HUES6 (cell line): ENCODE measurements at regions not wholly inside any gene's neighbourhood (a gene's known extent, or its start where the extent isn't known, plus 50 kb on each side); places are given as distances from the start of the nearest gene placed in this dataset.

Experiments used
- H3K27ac ChIP-seq: 2 replicates; pipeline ENCODE4 v1.7.0; 2013; ENCODE audit warnings: low read depth, mild to moderate bottlenecking, low read length, inconsistent platforms
- H3K27me3 ChIP-seq: 2 replicates; pipeline ENCODE4 v1.6.1; 2013; ENCODE audit warnings: low read length; ENCODE audit not compliant: control insufficient read depth, insufficient read depth
- H3K36me3 ChIP-seq: 2 replicates; pipeline ENCODE4 v1.6.1; 2013; ENCODE audit warnings: low read length; ENCODE audit not compliant: control insufficient read depth, insufficient read depth
- H3K4me1 ChIP-seq: 2 replicates; pipeline ENCODE4 v1.6.1; 2013; ENCODE audit warnings: low read length; ENCODE audit not compliant: control insufficient read depth, insufficient read depth
- H3K4me3 ChIP-seq: 2 replicates; pipeline ENCODE4 v1.5.1; 2013; ENCODE audit warnings: low read depth, low read length
- H3K9ac ChIP-seq: one replicate; pipeline ENCODE4 v1.6.1; 2013; ENCODE audit warnings: mild to moderate bottlenecking, low read length
- H3K9me3 ChIP-seq: 2 replicates; pipeline ENCODE4 v1.6.1; 2013; ENCODE audit warnings: low read depth, low read length; ENCODE audit not compliant: control insufficient read depth, insufficient read depth

DNA sequence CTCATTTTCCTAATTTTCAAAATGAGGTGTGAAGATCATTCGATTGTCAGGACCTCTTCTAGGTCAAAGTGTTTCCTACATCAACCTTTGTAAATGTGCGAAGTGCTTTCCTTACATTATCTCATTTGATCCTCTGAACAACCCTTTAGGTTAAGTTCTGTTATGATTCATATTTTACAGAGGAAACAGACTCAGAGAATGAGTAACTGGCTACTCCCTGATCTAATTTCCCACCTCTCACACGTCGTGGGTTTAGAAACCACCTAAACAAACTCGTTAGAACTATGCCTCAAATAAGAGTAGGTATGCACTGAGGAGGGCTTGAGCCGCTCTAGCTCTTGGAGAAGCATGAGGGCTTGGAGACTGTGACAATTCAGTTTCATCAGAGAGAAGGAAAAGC lies 148.6 kb downstream of the CD47 start:
- Histone ChIP-seq H3K27me3 (no peaks in the 10 kb centered on the region), H3K36me3 (no peaks in the 10 kb centered on the region), H3K9me3 (no peaks in the 10 kb centered on the region), H3K9ac (no peak overlapping the region), H3K27ac (no peak overlapping the region), H3K4me1 (0 out of 2 replicates have a peak, but pooled peaks cover 3% of the 10 kb centered on the region), H3K4me3 (no peak overlapping the region)

GRCh38 chr3:107939691-107940442 lies 151.0 kb downstream of the CD47 start:
- Histone ChIP-seq H3K4me3 (no peak overlapping the region), H3K4me1 (no peaks in the 10 kb centered on the region), H3K27me3 (no peaks in the 10 kb centered on the region), H3K27ac (no peak overlapping the region), H3K9me3 (no peaks in the 10 kb centered on the region), H3K9ac (no peak overlapping the region), H3K36me3 (no peaks in the 10 kb centered on the region)

GRCh38 chr3:107938143-107938542 lies 152.7 kb downstream of the CD47 start:
- H3K27ac ChIP-seq: no peak overlapping the region
- no peaks in the 10 kb centered on the region for H3K36me3 ChIP-seq
- no peaks in the 10 kb centered on the region for H3K4me1 ChIP-seq
- no peaks in the 10 kb centered on the region for H3K27me3 ChIP-seq
- no peak overlapping the region for H3K4me3 ChIP-seq
- H3K9me3 ChIP-seq: peaks cover 2% of the 10 kb centered on the region; the same call in 1 of the 2 replicates
- no peak overlapping the region for H3K9ac ChIP-seq

GRCh38 chr3:107934808-107935207 lies 156.0 kb downstream of the CD47 start:
- Histone ChIP-seq H3K4me3 (no peak overlapping the region), H3K27me3 (no peaks in the 10 kb centered on the region; the same call in 1 of the 2 replicates), H3K9me3 (peaks cover 2% of the 10 kb centered on the region; the same call in 1 of the 2 replicates), H3K27ac (no peak overlapping the region), H3K36me3 (no peaks in the 10 kb centered on the region), H3K9ac (no peak overlapping the region), H3K4me1 (no peaks in the 10 kb centered on the region)

GRCh38 chr3:107933450-107933849 lies 157.4 kb downstream of the CD47 start:
- Histone ChIP-seq H3K27ac (no peak overlapping the region), H3K36me3 (no peaks in the 10 kb centered on the region), H3K9me3 (peaks cover 2% of the 10 kb centered on the region; the same call in 1 of the 2 replicates), H3K9ac (no peak overlapping the region), H3K4me1 (no peaks in the 10 kb centered on the region), H3K4me3 (no peak overlapping the region), H3K27me3 (peaks cover 11% of the 10 kb centered on the region)

DNA sequence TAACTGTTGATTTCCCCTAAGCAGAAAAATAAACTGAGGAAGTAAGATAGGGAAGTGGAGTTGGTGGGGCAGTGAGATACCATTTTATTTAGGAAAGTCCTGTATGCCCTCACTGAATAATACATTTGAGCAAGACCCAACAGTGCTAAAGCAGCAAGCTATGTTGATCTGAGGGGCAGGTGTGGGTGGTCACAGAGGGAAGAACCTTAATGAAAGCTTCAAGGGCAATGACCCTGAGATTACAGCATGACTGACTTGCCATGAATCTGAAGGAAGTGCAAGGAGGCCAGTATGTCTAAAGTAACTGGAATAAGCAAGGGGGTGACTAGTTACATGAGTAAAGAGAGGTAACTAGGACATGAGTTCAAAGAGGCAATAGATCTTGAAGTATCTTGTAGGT lies 159.5 kb downstream of the CD47 start:
- Histone ChIP-seq H3K36me3 (no peaks in the 10 kb centered on the region), H3K9me3 (peaks cover 2% of the 10 kb centered on the region; the same call in 1 of the 2 replicates), H3K4me1 (peaks cover 3% of the 10 kb centered on the region; the same call in 1 of the 2 replicates), H3K27me3 (peaks cover 17% of the 10 kb centered on the region), H3K9ac (no peak overlapping the region), H3K27ac (no peak overlapping the region), H3K4me3 (no peak overlapping the region)

DNA sequence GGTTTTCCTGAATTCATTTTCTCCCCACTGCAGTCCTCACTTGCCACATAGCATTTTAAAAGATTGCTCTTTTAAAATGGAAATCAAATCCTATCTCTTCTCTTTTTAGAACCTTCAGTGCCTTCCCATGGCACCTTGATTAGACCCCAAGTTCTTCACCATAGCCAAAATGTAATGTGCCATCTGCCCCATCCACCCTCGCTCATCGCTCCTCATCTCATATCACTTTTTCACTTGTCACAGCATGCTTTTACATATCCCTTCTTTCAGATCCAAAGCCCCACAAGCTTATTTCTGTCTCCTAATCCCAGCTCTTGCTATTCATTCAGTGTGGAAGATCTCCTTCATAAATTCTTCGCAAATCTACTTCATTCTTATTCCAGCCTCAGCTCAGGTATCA lies 161.7 kb downstream of the CD47 start:
- peaks cover 17% of the 10 kb centered on the region for H3K27me3 ChIP-seq
- H3K36me3 ChIP-seq: no peaks in the 10 kb centered on the region
- no peak overlapping the region for H3K4me3 ChIP-seq
- peaks cover 3% of the 10 kb centered on the region; the same call in 1 of the 2 replicates for H3K4me1 ChIP-seq
- peaks cover under 1% of the 10 kb centered on the region; the same call in 1 of the 2 replicates for H3K9me3 ChIP-seq
- H3K9ac ChIP-seq: no peak overlapping the region
- no peak overlapping the region for H3K27ac ChIP-seq

DNA sequence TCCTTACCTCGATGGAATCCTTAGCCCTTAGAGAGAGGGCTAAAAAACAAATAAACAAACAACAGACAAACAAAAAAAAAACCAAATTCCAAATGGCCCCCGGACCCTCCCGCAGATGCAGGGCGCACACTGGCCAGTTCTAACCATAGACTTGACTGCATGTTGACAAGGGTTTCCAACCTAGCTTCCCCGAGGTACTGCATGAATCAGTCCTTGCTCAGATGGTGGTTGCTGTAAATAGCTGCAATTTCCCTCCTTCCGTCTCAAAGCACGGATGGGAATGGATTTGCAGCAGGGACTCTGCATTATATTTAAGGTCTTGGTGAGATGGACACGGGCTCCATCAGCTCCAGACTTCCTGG lies 162.8 kb downstream of the CD47 start:
- Histone ChIP-seq H3K27ac (no peak overlapping the region), H3K4me1 (peaks cover 3% of the 10 kb centered on the region; the same call in 1 of the 2 replicates), H3K36me3 (no peaks in the 10 kb centered on the region), H3K9me3 (no peaks in the 10 kb centered on the region), H3K27me3 (peaks cover 17% of the 10 kb centered on the region), H3K4me3 (peak overlapping the region; percentile 69), H3K9ac (peak overlapping the region; percentile 15)

GRCh38 chr3:107927361-107928083 lies 163.3 kb downstream of the CD47 start:
- H3K4me3 ChIP-seq: peak overlapping the region; percentile 69

GRCh38 chr3:107925851-107926250 lies 165.0 kb downstream of the CD47 start:
- Histone ChIP-seq H3K27ac (no peak overlapping the region), H3K4me3 (no peak overlapping the region), H3K9me3 (no peaks in the 10 kb centered on the region), H3K27me3 (peaks cover 17% of the 10 kb centered on the region), H3K4me1 (peaks cover 3% of the 10 kb centered on the region; the same call in 1 of the 2 replicates), H3K9ac (no peak overlapping the region), H3K36me3 (no peaks in the 10 kb centered on the region)

More at GRCh38 chr3:107927361-107928083, 163.3 kb downstream of the CD47 start:
- H3K4me1 ChIP-seq: peaks cover 3% of the 10 kb centered on the region; the same call in 1 of the 2 replicates
- H3K9me3 ChIP-seq: no peaks in the 10 kb centered on the region
- peak overlapping the region; percentile 18 for H3K9ac ChIP-seq
- peaks cover 17% of the 10 kb centered on the region for H3K27me3 ChIP-seq
- no peak overlapping the region for H3K27ac ChIP-seq
- H3K36me3 ChIP-seq: no peaks in the 10 kb centered on the region

GRCh38 chr3:107921038-107921437 lies 169.8 kb downstream of the CD47 start:
- H3K27me3 ChIP-seq: no peaks in the 10 kb centered on the region
- H3K27ac ChIP-seq: no peak overlapping the region
- no peak overlapping the region for H3K9ac ChIP-seq
- no peaks in the 10 kb centered on the region for H3K36me3 ChIP-seq
- no peaks in the 10 kb centered on the region for H3K4me1 ChIP-seq
- peaks cover 9% of the 10 kb centered on the region for H3K9me3 ChIP-seq
- H3K4me3 ChIP-seq: no peak overlapping the region
